ENCODE measurements at regions not wholly inside any gene's neighbourhood (a gene's known extent, or its start where the extent isn't known, plus 50 kb on each side); places are given as distances from the start of the nearest gene placed in this dataset.

DNA sequence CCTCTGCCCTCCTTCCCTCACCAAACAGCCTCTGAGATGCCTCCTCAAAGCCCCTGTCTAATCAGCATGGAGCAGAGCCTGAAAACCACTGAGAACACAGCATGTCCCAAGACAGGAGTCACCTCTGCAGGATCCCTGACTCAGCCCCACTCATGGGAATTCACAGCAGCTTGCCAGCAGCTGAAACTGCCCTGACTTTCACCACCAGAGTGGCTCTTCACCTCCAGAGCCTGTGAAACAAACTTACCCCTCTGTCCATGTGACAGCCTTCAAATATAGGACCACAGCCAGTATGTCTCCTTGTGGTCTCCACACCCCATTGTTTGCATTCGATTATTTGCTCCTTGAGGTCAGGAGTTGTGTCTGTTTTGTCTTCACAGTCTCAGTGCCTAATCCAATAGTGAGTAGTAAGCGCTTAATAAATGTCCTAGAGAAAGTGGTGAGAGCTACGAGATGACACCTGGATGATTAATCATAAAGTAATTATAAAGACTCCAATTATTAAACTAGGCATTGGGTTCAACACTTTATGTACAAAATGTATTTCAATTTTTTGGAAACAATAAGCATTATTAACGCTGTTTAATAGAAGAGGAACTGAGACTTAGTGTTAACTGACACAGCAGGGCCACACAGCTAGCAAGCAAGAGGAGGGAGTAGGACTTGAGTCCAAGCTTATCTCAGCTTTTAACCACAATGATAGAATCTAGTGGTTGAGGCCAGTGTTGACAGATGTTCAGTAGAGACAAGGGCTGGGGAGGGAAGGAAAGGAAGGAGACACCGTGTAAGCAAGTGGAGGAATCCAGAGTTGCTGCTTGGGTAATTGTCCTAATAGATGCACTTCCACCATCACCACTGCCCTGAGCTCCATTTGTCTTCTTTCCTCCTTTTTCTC, 358.7 kb upstream of the TNP1 start:
- no peak for FAIRE-seq

DNA sequence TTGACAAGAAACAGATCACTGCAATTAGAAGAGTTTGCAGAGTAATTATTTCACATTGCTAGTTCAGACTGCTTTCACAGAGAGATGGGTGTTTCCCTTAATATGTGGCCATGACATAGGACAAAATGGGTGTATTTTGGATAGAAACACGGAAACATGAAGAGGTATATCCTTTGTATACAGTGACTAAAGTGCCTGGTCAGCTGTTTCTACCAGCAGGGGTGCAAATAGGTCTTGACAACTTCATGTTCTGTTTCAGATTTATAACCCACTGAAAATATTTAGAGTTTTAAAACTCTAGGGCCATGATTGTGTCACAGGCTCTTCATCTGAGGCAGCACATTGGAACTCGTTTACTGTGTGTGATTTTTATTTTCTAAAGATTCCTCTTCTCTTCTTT, 357.1 kb upstream of the TNP1 start:
- no peak for FAIRE-seq

DNA sequence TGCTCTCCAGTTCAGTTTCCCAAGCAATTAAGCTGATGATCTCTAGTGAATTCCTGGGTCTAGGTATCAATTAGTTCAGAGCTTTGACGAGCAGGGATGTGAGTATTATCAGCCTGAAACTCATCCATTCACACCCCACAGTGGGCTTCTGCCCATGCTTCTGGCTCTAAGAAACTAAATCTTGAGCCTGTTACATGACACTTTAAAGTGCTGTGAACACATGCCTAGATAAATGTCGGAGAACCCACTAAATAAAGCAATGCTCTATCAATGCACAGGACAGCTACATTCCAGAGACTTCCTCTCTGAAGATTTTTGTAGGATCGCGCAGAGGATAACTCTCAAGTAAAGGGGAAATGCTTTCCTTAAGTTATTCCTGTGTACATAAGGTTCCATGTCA, 356.5 kb upstream of the TNP1 start:
- no peak for FAIRE-seq

DNA sequence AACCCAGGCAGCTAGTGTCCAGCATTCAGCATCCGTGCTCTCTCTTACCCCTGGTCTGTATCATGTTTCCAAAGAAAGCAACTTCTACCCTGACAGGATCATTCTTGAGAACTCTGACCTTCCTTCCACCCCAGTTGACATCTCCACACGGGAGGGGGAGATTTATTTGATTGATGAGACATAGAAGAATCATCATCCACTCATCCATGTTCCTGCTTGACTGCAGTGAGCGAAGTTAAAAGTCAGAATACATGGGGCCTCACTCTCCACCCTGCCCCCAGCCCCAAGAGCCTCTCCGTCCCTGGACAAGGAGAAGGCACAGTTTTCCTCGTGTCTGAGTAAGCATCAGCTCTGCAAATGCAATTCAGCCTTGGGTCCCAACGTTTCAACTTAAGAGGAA, 356.0 kb upstream of the TNP1 start:
- no peak for FAIRE-seq

DNA sequence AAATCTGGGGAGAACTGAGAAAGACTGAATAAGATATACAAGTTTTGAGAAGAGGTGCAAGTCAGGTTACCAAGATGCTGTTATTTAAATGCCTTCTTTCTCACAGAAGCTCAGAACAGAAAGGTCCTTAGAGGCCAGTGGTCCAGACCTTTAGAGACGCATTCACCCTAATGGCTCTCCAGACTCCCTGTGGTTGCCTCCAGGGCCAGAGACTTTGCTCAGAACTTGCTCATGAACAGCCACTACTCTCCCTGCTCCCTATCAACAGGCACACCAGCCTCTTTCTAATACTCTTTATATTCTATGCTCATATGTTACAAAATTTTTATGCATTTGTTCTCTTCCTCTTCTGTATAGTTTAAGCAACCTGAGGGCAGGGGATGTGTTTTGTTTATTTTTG, 349.0 kb upstream of the TNP1 start:
- FAIRE-seq, result no peak

DNA sequence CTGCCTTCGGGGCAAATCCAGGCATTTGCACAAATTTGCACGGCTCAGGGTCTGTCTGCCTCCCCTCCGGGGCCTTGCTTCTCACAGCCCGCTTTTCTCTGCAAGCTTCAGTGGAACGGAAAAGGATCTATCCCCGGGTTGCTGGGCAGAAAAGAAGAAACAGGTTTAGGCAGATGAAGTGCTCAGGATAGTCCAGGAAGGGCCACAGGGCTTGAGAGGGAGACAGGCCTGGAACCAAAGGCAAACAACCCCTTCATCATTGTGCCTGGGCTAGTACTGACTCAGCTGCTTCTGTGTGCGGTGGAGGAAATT, 347.8 kb upstream of the TNP1 start:
- FAIRE-seq, result no peak

DNA sequence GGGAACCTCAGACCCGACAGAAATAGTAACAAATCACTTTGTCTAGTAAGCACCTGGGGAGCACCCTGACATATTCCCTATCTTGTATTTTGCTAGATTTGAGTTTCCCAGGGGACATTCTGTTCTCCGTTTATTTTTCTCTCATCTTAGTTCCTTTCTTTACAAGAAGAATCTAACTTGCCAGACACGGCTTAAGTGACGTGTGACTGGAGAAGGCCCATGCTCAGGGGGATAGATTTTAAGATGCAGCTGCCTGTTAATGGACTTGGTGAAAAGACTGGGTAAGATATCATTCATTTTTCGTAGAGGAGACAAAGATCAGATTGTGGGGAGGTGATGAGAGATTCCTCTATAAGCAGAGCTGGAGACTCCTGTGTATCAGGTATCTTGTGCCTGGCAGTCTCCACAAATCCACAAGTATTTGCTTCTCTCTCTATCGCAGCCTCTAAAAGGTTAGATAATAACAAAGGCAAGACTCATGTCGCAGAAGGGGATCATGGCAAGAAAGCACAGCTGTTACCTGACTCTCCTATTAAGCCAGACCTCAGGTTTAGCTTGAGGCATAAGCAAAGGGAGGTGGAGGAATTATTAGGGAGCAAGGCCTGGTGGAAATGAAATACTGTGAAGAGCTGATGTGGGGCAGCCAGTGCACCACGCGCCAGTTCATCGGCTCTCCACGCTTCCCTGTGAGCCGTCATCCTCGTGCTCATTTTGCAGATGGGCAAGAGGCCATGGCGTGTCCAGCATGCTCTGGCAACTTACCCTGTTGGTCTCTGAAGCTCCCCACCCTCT, 347.2 kb upstream of the TNP1 start:
- no peak for FAIRE-seq

DNA sequence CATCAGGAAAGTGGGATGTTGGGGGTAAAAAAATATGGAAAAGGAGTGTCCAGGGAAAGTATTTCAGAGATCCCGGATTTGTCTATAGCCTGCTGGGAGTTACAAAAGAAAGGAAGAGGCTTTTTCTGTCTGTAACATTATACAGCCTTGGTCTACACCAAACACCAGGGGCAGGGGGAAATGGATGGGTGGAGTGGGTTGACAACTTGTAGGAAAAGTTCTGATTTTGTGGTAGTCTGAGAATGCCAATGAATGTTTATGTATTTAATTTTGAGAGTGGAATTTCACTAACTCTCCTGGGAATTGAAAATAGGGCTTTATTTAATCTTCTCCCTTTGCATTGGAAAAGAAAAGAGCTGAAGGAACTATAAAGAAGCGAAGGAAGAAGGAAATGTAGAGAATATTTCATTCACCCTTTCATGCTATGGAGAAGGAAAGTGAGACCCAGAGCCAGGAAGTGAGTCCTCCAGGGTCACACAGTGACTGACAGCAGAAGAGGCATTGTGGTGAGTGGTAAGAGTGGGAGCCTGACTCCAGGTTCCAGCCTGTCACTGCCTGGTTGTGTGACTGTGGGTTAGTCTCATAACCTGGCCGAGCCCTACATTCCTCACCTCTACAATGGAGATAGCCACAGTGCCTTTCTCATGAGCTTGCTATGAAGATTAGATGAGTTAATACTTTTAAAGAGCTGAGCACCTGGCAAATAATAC, 346.3 kb upstream of the TNP1 start:
- no peak for FAIRE-seq

DNA sequence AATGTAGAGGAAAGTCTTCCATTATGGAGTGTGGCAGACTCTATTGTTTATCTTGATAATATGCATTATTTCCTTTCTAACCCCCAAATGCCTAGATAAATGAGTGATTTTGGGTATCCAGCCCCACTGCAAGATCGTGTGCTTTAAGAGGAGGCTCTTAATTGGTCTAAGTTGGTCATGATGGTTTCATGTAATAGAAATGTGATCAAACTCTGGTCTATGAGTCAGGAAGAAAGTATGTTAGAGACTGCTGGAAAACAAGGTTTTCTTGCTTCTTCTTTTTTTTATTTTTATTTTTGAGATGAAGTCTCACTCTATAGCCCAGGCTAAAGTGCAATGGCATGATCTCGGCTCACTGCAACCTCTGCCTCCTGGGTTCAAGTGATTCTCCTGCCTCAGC, 344.5 kb upstream of the TNP1 start:
- FAIRE-seq, result no peak

DNA sequence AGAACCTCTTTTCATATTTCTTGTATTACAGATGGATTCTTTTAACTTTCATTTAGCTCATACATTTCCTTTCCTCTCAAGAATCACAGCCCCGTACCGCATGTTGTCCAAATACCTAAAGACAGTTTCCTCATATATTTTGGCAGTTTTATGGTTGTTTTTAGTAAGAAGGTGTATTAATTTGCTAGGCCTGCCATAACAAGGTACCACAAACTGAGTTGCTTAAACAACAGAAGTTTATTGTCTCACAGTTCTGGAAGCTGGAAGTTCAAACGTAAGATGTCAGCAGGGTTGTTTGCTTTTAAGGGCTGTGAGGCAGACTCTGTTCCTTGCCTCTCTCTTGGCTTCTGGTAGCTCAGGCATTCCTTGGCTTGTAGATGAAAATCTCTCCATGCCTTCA, 343.2 kb upstream of the TNP1 start:
- no peak for FAIRE-seq

DNA sequence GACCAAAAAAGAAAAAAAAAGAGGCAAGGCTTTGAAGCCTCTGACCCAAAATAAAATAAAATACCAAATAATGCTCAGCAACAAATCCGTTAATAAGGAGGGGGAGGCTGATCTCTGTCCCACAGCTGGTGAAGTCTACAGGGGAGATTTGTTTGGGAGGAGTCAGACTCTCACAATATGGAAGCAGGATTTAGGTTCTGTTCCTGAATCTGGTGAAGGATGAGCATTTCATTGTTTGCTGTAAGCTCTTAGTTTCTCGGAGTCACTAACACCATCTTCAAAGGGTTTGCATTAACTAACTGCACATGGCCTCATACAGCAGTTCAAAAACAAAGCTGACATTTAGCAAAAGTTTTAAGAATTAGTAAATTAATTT, 339.4 kb upstream of the TNP1 start:
- FAIRE-seq, result no peak

DNA sequence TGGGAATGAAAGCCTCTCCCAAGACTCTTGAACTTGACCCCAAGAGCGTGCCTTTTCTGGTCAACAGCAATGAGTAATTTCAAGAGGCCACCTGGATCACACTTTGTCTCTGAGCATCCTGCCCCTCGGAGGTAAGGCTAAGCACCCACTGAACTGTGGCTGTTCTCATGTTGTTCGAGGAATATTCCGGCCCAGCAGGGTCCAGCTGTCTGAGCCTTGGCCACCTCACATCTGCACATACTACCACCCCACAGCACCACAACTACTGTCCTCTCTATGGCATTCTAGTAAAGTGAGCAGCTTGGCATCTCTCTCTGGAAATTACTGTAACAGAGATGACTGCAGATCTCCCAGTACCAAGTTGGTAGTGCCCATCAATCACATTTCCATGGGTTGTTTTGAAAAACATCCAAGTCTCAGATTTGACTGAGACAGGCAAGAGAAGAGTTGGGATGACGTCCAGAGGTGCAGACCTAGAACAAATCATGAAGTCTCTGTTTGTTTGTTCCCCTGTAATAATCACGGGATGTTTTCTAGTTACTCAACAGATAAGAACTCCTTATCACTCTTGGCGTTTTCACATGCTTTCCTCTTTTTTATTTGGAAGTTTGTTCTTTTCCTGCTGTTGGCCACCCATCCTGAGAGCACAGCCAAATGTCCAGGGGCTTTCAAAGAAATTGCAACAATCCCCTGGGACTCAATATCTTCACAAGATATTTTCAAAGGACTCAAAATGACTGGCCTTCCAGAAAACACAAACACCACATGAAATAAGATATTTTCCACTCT, 336.0 kb upstream of the TNP1 start:
- no peak for FAIRE-seq

DNA sequence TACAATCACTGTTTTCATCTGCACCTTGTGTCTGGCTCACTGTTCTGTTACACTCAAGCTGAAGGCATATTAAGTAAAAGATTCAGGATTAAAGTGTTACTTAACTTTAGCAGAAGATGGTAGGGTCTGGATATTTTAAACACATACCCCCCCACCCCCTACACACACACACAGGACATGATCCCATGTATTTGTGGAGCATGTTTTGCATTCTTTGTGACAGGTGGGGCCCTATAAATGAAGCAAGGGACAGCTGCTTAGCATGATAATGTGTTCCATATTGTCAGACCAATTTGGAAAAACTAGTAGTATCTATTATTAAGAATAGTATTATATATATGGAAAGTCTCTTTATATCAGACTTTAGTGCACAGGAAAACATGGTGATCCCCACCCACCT, 335.2 kb upstream of the TNP1 start:
- FAIRE-seq, result no peak

DNA sequence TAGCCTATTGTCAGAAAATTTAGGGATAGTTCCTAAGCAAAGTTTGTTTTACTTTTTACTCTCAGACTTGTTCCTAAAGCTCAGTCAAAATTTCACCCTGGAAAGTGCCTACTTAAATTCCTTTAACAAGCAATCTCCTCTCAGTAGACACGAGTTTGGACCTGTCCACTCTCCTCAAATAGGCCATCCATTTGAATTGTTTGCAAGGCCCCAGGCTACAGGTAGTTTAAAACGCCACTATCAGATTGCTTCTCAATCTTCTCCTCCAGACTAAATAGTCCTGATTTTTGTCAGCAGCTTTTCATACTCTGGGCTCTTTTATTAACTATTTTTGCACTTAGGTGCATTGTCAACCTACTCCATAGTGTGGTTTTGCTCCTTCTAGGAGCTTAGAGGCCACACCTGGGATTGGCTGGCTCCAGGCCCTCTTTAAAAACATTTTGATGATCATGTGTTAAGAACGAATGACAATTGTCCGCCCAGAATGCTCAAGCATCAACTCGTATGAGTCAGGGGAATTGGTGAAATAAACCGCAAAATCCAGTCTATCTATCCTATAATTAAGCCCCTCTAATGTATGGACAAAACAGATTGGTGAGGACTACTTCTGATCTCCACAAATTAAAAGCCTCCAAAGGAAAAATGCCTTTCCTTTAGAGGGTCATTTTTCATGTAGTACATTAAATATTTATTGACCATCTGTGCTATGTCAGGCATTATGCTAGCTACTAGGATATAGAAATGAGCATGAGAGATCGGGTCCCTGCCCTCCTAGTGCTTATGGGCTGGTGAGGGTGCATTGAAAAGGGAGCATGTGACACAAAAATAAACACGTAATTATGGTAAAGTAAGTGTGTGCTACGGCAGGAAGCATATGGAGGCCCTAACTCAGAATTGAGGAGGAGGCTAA, 333.8 kb upstream of the TNP1 start:
- no peak for FAIRE-seq

DNA sequence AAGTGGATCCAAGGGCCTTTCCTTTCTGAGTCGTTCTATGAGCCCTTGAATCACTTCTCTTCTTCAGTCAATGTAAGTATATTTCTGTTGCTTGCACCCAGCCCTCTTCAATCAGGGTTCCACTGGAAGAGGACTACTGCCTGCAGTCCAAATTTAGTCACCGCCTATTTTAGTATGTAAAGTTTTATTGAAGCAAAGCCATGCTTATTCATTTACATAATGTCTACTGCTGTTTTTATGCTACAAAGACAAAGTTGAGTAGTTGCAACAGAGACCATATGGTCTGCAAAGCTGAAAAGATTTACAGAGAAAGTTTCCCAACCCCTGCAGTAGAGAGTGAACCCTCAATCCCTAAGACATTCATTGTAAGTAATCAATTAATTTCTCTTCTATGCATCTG, 332.5 kb upstream of the TNP1 start:
- FAIRE-seq, result no peak

DNA sequence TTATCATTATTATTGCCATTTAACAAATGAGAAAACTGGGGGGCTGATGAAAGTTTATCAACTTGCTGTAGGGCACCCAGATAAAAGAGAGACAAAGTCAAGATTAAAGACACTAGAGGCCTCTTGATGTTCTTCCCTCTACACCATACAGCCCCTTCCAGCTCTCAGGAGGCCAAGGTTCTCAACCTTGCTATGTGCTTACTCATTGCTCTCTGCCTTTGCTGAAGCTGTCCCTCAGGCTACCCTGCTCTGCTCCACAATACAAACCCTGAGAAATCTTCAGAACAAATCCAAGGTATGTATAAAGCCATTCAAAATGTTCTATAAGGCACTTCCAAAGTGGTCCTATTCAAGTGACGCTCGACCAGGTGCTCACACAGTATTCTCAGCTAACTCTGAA, 329.9 kb upstream of the TNP1 start:
- no peak for FAIRE-seq

DNA sequence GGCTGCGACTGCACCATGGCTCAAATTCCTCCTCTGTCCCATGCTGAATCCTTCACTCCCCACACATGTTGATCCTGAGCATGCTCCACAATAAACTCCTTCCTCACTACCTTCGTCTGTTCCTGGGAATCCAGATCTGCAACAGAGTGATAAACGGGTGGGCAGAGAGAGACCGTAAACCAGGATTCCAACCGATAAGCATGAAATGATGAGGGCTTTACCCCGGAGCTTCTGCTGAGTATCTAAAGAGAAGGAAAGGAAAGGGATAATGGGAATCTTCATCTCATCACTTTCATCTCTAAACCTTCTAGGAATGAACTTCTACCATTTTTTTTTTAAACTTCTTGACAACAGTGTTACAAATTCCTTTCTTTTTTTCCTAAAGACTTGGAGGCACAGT, 329.3 kb upstream of the TNP1 start:
- no peak for FAIRE-seq

DNA sequence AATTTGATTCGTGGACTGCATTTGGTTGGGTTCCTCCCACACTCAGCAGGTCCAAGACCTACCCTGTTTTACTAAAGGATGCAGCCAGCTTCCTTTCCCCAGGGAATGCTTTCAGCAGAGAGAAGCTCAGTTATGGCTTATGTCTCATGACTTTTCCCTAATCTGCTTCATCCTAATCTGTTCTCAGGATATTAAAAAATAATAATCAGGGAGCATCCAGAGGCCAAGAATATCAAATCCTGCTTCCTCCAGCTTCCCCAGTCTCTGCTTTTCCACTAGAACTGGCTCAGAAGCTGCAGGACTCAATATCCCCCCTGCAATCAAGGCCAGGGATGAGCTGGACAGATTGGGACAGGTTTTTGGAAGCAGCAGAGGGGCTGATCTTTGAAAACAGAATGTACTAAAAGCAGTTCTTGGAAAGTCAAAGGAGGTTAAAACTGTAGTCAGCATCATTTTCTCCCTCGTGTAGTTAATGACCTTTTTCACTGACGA, 326.9 kb upstream of the TNP1 start:
- no peak for FAIRE-seq

DNA sequence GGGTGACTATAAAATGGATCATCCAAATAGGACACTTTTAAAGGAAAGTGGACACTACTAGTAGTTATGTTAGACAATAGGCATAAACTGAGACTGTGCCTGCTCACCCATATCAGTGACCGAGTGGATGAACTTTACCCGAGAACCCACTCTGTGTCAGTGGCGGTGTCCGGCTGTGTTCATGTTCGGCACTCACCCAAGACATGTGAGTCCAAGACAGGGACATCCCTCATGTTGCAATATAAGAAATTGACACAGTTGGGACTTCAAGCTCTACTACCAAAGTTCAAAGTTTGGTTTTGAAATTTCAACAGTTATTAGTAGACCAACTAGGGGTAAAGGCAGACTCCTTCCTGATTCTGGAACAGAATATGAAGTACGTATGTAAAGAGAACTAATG, 326.3 kb upstream of the TNP1 start:
- FAIRE-seq, result no peak

DNA sequence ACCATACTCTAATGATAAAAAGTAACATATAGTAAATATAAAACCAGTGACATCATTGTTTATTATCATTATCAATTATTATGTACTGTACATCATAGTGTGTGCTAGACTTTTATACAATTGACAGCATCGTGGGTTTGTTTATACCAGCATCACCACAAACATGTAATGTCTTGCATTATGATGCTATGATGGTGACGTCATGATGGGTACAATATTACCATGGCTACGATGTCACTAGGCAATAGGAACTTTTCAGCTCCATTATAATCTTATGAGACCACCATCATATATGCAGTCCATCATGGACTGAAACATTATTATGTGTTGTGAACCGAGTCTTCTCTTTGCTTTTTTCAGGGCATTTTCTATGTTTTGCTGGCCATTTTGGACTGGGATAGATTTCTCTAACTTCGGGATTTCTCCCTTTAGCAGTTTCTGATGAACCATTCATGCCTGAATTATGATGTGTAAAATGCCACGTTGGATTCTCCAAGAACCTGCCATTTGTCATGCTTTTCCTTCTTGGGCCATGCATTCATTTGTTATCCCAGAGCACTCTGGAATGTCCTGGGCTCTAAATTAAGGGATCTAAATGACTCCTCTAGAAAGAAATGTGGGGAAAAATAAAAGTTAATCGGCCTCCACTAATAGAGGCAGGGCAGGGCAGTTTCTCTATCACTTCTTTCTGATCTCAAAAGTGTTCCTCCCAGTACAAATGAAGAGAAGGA, 325.6 kb upstream of the TNP1 start:
- FAIRE-seq, result no peak

DNA sequence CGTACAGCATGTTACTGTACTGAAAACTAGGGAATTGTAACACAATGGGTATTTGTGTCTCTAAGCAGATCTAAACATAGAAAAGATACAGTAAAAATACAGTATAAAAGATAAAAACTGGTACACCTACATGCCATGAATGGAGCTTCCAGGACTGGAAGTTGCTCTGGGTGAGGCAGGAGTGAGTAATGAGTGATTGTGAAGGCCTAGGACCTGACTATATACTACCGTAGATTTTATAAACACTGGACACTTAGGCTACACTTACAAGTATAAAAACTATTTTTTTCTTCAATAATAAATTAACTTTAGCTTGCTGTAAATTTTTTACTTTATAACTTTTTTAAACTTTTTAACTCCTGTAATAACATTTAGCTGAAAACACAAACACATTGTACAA, 324.4 kb upstream of the TNP1 start:
- no peak for FAIRE-seq
